HEK293 (cell line): ENCODE measurements at regions not wholly inside any gene's neighbourhood (a gene's known extent, or its start where the extent isn't known, plus 50 kb on each side); places are given as distances from the start of the nearest gene placed in this dataset.

Experiments used
- CTCF ChIP-seq: fragments of 450-650 bp; formaldehyde crosslinking; IDR thresholded peaks from 2 replicates; pipeline ENCODE4 v1.5.1; 2016; ENCODE audit warnings: missing biosample characterization, missing genetic modification characterization
- REST ChIP-seq: fragments of 450-650 bp; formaldehyde crosslinking; IDR thresholded peaks from 2 replicates; pipeline ENCODE4 v1.5.1; 2016; ENCODE audit warnings: missing biosample characterization, missing genetic modification characterization

- TF ChIP-seq REST (tag by site-specific recombination) (no peak), CTCF (tag by site-specific recombination) (no peak)
Observed at GRCh38 chr18:27606741-27607140, 421.6 kb upstream of the CHST9 start.
